NCI-H1694 treated with DMSO at 0.1 percent for 48 hours (cell line): ENCODE measurements at regions not wholly inside any gene's neighbourhood (a gene's known extent, or its start where the extent isn't known, plus 50 kb on each side); places are given as distances from the start of the nearest gene placed in this dataset.
"Not testable (repeated sequence)": the region's sequence is repeated elsewhere in the genome, so short reads cannot be mapped to it uniquely, and the experiment has no call there.

Experiments used
- DNase-seq: peaks from one replicate; lab custom pipeline; 2025; lab: John Stamatoyannopoulos, UW

DNA sequence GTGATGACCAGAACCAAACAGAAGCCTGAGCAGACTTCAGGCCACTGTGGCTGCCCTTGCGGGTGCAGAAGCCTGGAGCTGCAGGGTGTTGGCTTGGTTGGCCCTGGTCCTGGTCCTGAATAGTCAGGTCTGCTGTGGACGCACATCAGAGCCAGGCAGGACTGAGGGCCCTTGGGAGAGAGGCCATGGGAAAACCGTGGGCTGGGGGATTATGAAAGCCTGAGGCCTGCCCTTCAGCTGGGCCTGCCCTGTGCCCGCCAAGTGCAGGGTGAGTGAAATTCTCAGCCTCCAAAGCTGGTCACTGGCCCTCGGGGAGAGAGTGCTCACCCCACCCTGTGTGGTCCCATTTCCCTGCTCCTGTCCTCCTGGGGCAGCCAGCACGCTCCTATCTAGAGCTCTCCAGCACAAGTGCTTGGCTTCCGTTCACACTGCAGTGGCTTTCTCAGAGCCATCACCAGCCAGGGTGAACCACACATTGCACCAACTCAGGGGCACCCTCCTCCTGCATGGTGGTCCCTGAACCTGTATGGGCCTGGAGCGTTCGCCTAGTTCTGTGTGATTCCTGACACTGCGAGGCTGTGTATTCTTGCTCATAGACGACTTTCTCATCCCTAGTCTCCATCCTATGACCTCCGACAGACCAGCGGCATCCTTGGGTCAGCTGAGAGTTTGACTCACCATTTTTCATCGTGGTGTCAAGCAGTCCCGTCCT lies 146.1 kb downstream of the TTLL2 start:
- no peak for DNase-seq

DNA sequence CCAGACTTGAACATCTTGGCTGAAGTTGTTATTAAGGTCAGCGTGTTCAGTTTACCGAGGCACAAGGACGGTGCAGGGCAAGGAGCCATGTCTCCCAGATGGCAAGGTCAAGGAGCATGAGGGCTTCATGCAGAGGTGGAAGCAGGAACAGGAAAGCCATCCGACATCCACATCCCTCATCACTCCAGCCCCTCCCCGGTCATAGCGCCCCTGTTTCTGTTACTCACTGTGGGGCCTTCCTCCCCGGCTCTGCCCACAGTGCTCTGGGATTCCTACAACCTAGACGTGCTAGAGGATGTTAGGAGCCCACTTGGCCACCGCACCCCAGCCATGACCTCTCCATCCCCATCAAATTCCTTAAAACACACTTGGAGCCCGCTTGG lies 146.7 kb downstream of the TTLL2 start:
- DNase-seq: no peak

GRCh38 chr6:167472148-167472547 lies 147.3 kb downstream of the TTLL2 start:
- peak; percentile 8 for DNase-seq

GRCh38 chr6:167472880-167473279 lies 148.0 kb downstream of the TTLL2 start:
- DNase-seq: no peak

- DNase-seq: no peak
These were observed 149.3 kb downstream of the TTLL2 start for GRCh38 chr6:167474171-167474570.

GRCh38 chr6:167474725-167475124 lies 149.8 kb downstream of the TTLL2 start:
- no peak for DNase-seq

GRCh38 chr6:167475947-167476346 lies 151.1 kb downstream of the TTLL2 start:
- no peak for DNase-seq

DNA sequence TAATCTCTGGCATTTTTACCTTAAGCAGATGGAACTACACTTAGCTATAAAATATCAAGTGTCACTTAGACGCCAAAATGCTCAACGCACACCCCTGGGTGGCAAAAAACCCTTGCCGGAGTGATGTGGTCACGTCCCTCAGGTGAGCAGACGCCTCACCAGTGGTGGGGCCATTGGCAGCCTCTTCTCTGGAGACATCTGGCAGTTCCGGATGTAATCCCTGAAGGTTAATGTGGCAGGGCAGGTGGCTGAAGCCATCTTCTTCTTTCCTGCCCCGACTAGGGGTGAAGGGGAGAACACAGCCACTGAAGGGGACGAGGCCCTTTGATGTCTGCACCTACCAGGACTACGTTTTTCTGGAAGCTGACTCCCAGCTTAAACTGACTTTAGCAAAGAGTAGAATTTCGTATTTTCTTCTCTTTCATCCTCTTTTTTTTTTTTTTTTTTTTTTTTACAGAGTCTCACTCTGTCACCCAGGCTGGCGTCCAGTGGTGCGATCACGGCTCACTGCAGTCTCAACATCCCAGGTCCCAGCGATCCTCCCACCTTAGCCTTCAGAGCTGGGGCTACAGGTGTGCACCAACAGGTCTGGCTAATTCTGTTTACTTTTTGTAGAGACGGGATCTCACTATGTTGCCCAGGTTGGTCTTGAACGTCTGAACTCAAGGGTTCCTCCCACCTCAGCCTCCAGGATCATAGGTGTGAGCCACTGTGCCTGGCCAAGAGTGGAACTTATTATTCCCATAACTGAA lies 152.1 kb downstream of the TTLL2 start:
- no peak for DNase-seq

- no peak for DNase-seq
These were observed 152.8 kb downstream of the TTLL2 start for GRCh38 chr6:167477688-167478087.

- DNase-seq: no peak
These were observed 154.4 kb downstream of the TTLL2 start for GRCh38 chr6:167479301-167479700.

GRCh38 chr6:167479901-167480648 lies 155.2 kb downstream of the TTLL2 start:
- DNase-seq: no peak

DNA sequence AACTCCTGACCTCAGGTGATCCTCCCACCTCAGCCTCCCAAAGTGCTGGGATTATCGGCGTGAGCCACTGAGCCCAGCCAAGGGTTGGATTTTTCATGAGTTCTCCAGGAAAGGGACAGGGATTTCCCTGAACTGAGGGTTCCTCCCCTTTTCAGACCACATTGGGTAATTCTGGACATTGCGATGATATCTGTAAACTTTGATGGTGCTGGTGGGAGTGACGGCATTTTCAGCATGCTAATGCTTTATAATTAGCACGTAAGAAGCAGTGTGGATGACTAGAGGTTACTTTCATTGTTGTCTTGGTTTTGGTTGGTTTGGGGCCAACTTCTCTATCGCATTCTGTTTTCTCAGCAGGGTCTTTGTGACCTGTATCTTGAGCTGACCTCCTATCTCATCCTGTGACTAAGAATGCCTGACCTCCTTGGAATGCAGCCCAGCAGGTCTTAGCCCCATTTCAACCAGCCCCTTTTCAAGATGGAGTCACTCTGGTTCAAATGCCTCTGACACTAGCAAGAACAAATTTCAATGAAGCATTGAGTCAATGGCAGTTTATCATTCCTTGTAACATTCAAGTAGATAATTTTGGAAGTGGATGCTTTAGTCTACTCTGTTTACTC lies 156.5 kb downstream of the TTLL2 start:
- no peak for DNase-seq

- DNase-seq: not testable (repeated sequence)
These were observed 157.9 kb downstream of the TTLL2 start for GRCh38 chr6:167482801-167483200.

GRCh38 chr6:167485186-167485978 lies 160.5 kb downstream of the TTLL2 start:
- peak; percentile 1 for DNase-seq

DNA sequence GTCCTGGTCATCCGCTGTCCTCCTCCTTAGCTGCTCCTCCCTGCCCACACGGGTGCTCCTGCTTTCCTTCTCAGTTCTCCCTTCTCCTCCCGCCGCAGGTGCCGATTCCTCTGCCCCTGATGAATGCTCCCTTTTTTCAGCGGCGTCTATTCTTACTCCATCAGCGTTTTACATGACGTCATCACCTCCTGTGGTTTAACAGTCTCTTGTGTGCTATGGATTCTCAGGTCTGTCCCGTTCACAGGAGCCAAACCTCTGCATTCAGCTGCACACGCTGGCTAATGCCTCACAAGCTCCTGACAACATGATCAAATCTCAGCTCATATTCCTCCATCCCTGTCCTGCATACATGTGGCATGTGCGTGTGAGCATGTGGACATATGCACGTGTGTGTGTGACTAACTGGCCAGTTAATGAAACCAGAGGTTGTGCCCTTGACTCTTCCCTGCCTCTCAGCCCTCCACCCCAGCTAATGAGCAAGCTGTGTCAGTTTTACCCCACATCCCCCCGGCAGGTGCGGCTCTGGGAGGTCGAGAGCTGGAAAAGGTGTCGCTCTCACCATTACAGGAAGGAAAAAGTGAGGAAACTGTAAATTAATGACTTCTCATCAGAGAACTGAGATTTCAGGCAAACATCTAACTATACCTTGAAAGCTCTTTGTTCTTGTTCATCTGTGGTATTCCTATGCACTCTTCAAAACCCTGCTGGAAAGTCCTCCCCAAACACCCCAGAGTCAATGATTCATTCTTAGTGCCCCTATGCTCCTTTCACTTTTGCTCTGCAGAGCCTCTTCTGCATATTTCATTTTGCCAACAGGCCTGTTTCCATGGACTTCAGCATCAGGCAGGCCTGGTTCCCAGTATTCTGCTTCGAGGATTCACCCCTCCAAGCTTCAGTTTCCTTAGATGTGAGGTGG lies 163.1 kb downstream of the TTLL2 start:
- no peak for DNase-seq

DNA sequence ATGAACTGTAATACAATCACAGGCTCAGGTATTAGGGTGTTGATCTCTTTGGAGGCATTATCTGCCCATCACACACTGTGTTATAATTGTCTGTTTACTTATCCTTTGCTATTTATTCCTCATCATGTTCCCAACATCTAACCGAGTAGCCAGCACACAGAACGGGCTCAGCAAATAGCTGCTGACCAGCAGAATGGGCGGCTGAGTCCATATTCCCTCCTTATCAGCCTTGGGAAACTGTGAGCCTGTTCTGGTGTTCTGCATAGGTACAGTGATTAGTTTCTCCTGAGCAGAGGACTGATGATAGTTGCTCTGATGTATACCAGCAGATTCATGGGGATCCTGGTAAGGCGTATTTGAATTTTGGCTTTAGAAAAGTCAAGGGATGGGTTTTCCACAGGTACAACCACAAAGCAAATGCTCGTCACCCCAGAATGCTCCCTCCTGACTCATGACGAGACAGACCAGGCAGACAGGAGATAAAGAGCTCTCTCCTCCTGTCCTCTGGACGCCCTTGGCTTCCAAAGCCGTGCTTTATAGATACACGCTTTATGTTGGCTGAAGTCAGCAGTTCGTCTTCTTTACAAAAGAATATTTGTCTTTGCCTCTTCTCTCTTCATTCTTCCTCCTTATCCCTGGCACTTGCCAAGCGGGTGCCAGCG lies 166.7 kb downstream of the TTLL2 start:
- no peak for DNase-seq

- no peak for DNase-seq
These were observed 167.2 kb downstream of the TTLL2 start for GRCh38 chr6:167492100-167492449.

DNA sequence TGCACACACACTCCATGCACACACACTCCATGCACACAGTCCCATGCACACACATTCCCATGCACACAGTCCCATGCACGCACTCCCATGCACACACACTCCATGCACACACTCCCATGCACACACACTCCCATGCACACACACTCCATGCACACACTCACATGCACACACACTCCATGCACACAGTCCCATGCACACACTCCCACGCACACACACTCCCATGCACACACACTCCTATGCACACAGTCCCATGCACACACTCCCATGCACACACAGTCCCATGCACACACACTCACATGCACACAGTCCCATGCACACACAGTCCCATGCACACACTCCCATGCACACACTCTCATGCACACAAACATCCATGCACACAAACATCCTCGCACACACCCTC lies 168.4 kb downstream of the TTLL2 start:
- no peak for DNase-seq

DNA sequence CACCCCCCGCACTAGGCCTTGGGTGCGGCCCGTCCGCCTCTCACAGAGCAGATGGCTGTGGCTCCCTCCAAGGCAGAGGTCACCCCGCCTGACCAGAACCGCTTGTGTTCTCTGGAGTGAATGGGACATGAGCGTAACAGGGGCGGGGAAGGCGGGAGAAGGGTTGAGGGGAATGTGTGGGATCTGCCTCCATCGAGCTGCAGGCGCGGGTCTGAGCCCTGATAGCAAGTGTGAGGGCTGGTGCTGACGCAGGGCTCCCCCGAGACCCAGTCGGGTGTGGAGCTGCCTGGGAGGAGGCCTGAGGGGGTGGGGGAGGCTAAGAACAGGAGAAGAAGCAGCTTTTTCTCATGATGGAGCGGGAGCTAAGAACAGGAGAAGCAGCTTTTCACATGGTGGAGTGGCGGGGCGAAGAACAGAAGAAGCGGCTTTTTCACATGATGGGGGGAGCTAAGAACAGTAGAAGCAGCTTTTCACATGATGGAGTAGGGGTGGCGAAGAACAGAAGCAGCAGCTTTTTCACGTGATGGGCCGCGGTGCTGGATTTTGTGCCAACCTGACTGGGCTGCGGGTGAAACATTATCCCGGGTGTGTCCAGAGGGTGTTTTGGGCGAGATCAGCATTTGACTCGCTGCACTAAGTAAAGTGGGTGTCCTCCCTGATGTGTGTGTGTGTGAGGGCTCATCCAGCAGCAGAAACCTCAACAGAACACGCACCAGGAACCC lies 169.3 kb downstream of the TTLL2 start:
- DNase-seq: no peak
